ENCODE measurements at regions not wholly inside any gene's neighbourhood (a gene's known extent, or its start where the extent isn't known, plus 50 kb on each side); places are given as distances from the start of the nearest gene placed in this dataset.
A peak's percentile ranks its signal among the peaks of the same experiment; 100 is the strongest.

GRCh38 chr14:87698481-87698880, 294.5 kb downstream of the GALC start:
- Histone ChIP-seq H3K9me3 (ENCODE audit: low read depth, low read length) (peaks cover 2% of the 10 kb centered on the region), H3K4me2 (ENCODE audit: insufficient read depth, low read length) (no peak overlapping the region), H3K27ac (ENCODE audit: low read depth, low read length) (no peak overlapping the region), H3K36me3 (ENCODE audit: insufficient read depth, low read length) (no peaks in the 10 kb centered on the region), H3K79me2 (ENCODE audit: insufficient read depth, low read length) (no peaks in the 10 kb centered on the region), H3K4me1 (ENCODE audit: insufficient read depth, low read length) (no peaks in the 10 kb centered on the region), H3K4me3 (ENCODE audit: insufficient read depth, low read length) (no peak overlapping the region), H4K20me1 (ENCODE audit: insufficient read depth, low read length) (no peaks in the 10 kb centered on the region), H3K27me3 (ENCODE audit: insufficient read depth, low read length) (no peaks in the 10 kb centered on the region), H2AFZ (ENCODE audit: low read length) (no peak overlapping the region)
- no peak for TF ChIP-seq CTCF (IDR thresholded peaks at IDR 0.05; ENCODE audit: extremely low read depth, low read depth, low read length)
- no peak for DNase-seq (ENCODE audit: insufficient read length, low spot score, missing footprints)

GRCh38 chr14:87696485-87696884, 296.5 kb downstream of the GALC start:
- H3K4me2 ChIP-seq (ENCODE audit: insufficient read depth, low read length), result no peak overlapping the region
- H3K79me2 ChIP-seq (ENCODE audit: insufficient read depth, low read length), result no peaks in the 10 kb centered on the region

DNA sequence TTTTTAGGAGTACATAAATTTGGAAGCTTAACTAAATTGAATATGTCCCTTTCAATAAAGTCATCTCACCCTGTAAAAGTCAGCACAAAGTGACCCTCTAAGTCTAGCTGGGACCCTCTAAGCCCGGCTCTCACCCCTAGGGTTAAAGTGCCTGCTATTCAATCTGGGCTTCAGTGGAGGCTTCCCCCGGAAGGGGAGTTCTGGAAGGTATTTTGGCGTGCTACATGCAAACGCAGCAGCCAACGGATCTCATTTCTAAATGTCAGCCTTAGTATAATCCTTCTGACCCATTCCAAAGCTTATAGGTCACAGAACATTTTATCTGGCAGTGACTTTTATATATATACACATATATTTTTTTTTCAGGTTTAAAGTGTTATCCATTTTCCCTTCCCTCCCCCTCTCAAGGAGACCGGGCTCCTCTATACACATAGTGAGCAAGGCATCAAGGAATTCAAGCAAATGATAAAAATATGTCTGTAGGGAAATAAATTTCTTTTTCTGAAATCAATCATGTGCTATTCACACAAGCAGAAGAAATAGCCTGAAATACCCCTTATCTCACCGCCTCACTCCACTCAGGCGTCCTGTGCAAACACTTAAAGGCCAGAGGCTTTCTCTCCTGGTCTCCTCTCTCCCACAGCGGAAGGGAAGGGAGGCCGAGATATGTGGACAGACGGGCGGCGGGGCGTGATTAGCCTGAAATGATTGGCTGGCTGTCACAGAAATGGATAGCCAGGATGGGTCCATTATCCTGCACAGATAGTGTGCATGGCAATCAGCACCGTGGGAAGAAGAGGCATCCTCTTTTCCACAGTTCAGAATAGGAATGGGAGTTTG, 301.7 kb downstream of the GALC start:
- Histone ChIP-seq H3K4me1 (ENCODE audit: insufficient read depth, low read length) (no peaks in the 10 kb centered on the region), H4K20me1 (ENCODE audit: insufficient read depth, low read length) (no peaks in the 10 kb centered on the region), H3K79me2 (ENCODE audit: insufficient read depth, low read length) (no peaks in the 10 kb centered on the region), H2AFZ (ENCODE audit: low read length) (no peak overlapping the region), H3K27me3 (ENCODE audit: insufficient read depth, low read length) (no peaks in the 10 kb centered on the region), H3K4me2 (ENCODE audit: insufficient read depth, low read length) (no peak overlapping the region), H3K4me3 (ENCODE audit: insufficient read depth, low read length) (no peak overlapping the region), H3K36me3 (ENCODE audit: insufficient read depth, low read length) (no peaks in the 10 kb centered on the region), H3K27ac (ENCODE audit: low read depth, low read length) (no peak overlapping the region), H3K9me3 (ENCODE audit: low read depth, low read length) (no peaks in the 10 kb centered on the region)
- TF ChIP-seq CTCF (IDR thresholded peaks at IDR 0.05; ENCODE audit: extremely low read depth, low read depth, low read length), result no peak
- DNase-seq (ENCODE audit: insufficient read length, low spot score, missing footprints), result no peak

More at GRCh38 chr14:87696485-87696884, 296.5 kb downstream of the GALC start:
- Histone ChIP-seq H3K4me1 (ENCODE audit: insufficient read depth, low read length) (no peaks in the 10 kb centered on the region), H4K20me1 (ENCODE audit: insufficient read depth, low read length) (no peaks in the 10 kb centered on the region), H3K9me3 (ENCODE audit: low read depth, low read length) (no peaks in the 10 kb centered on the region), H3K4me3 (ENCODE audit: insufficient read depth, low read length) (no peak overlapping the region), H3K27ac (ENCODE audit: low read depth, low read length) (no peak overlapping the region), H3K36me3 (ENCODE audit: insufficient read depth, low read length) (no peaks in the 10 kb centered on the region), H2AFZ (ENCODE audit: low read length) (no peak overlapping the region), H3K27me3 (ENCODE audit: insufficient read depth, low read length) (no peaks in the 10 kb centered on the region)
- no peak for TF ChIP-seq CTCF (IDR thresholded peaks at IDR 0.05; ENCODE audit: extremely low read depth, low read depth, low read length)
- DNase-seq (ENCODE audit: insufficient read length, low spot score, missing footprints), result no peak

- Histone ChIP-seq H3K27me3 (ENCODE audit: insufficient read depth, low read length) (no peaks in the 10 kb centered on the region), H3K36me3 (ENCODE audit: insufficient read depth, low read length) (no peaks in the 10 kb centered on the region), H3K27ac (ENCODE audit: low read depth, low read length) (no peak overlapping the region), H3K9me3 (ENCODE audit: low read depth, low read length) (no peaks in the 10 kb centered on the region), H3K4me2 (ENCODE audit: insufficient read depth, low read length) (no peak overlapping the region), H3K79me2 (ENCODE audit: insufficient read depth, low read length) (no peaks in the 10 kb centered on the region), H2AFZ (ENCODE audit: low read length) (no peak overlapping the region), H3K4me1 (ENCODE audit: insufficient read depth, low read length) (no peaks in the 10 kb centered on the region), H4K20me1 (ENCODE audit: insufficient read depth, low read length) (no peaks in the 10 kb centered on the region), H3K4me3 (ENCODE audit: insufficient read depth, low read length) (no peak overlapping the region)
- TF ChIP-seq CTCF (IDR thresholded peaks at IDR 0.05; ENCODE audit: extremely low read depth, low read depth, low read length), result no peak
- DNase-seq (ENCODE audit: insufficient read length, low spot score, missing footprints), result peak; percentile 8
These were observed 302.8 kb downstream of the GALC start for GRCh38 chr14:87690076-87690613.
